Activated B cell treated with CpG ODN at 0.5 μM for 24 hours (primary cell): ENCODE measurements at regions not wholly inside any gene's neighbourhood (a gene's known extent, or its start where the extent isn't known, plus 50 kb on each side); places are given as distances from the start of the nearest gene placed in this dataset.

ENCODE experiments used
- ATAC-seq: fragments of 200-7000 bp; cut with Tn5 transposase; one replicate; pipeline ENCODE4 v1.10.0; 2021; ENCODE audit warnings: low read depth, mild to moderate bottlenecking, moderate library complexity
- CTCF ChIA-PET: fragments of 350-600 bp; sonication (Branson Sonifier 250); formaldehyde crosslinking; loops from one replicate; lab custom pipeline; 2021; ENCODE audit warnings: antibody characterized with exemption; lab: Charles Lee
- POLR2A ChIA-PET: fragments of 350-600 bp; sonication (Branson Sonifier 250); formaldehyde crosslinking; loops from one replicate; lab custom pipeline; 2021; ENCODE audit warnings: antibody characterized with exemption; lab: Charles Lee
- DNase-seq: peaks from one replicate; pipeline ENCODE4 v3.0.0; 2022
- H3K27ac Mint-ChIP-seq: one replicate; pipeline ENCODE4 v1.8.0; 2020; ENCODE audit warnings: mixed read lengths
- H3K27me3 Mint-ChIP-seq: one replicate; pipeline ENCODE4 v1.8.0; 2021; ENCODE audit warnings: mixed read lengths
- H3K36me3 Mint-ChIP-seq: one replicate; pipeline ENCODE4 v1.8.0; 2021; ENCODE audit warnings: low read depth, mixed read lengths
- H3K4me1 Mint-ChIP-seq: one replicate; pipeline ENCODE4 v1.8.0; 2021; ENCODE audit warnings: mixed read lengths
- H3K4me3 Mint-ChIP-seq: one replicate; pipeline ENCODE4 v1.8.0; 2020; ENCODE audit warnings: mild to moderate bottlenecking, mixed read lengths
- H3K9me3 Mint-ChIP-seq: one replicate; pipeline ENCODE4 v1.8.0; 2020; ENCODE audit warnings: mixed read lengths
- intact Hi-C: fragments of 100-400 bp; cut with micrococcal nuclease; formaldehyde crosslinking; loops from one replicate; pipeline ENCODE4 v1.15.1; 2024
- TF ChIP-seq, protein P1 (sequence below): fragments of 200-600 bp; IDR thresholded peaks from one replicate; pipeline ENCODE4 v1.8.0; 2022; ENCODE audit warnings: antibody characterized with exemption, mild to moderate bottlenecking

- POLR2A ChIA-PET: no interaction called here
- no peak overlapping the region for H3K27ac Mint-ChIP-seq
- ATAC-seq (no peak), DNase-seq (no peak)
- H3K36me3 Mint-ChIP-seq: no peaks in the 10 kb centered on the region
- intact Hi-C loops: no loop called here
- H3K9me3 Mint-ChIP-seq: peaks cover 3% of the 10 kb centered on the region
- no peaks in the 10 kb centered on the region for H3K4me1 Mint-ChIP-seq
- TF ChIP-seq, protein P1, sequence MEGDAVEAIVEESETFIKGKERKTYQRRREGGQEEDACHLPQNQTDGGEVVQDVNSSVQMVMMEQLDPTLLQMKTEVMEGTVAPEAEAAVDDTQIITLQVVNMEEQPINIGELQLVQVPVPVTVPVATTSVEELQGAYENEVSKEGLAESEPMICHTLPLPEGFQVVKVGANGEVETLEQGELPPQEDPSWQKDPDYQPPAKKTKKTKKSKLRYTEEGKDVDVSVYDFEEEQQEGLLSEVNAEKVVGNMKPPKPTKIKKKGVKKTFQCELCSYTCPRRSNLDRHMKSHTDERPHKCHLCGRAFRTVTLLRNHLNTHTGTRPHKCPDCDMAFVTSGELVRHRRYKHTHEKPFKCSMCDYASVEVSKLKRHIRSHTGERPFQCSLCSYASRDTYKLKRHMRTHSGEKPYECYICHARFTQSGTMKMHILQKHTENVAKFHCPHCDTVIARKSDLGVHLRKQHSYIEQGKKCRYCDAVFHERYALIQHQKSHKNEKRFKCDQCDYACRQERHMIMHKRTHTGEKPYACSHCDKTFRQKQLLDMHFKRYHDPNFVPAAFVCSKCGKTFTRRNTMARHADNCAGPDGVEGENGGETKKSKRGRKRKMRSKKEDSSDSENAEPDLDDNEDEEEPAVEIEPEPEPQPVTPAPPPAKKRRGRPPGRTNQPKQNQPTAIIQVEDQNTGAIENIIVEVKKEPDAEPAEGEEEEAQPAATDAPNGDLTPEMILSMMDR: no peak
- CTCF ChIA-PET: no interaction called here
- no peaks in the 10 kb centered on the region for H3K27me3 Mint-ChIP-seq
- no peak overlapping the region for H3K4me3 Mint-ChIP-seq
Observed at GRCh38 chr7:115522174-115522573, 508.4 kb downstream of the TFEC start.

GRCh38 chr7:115516341-115516740 lies 514.2 kb downstream of the TFEC start:
- no peak overlapping the region for H3K4me3 Mint-ChIP-seq
- intact Hi-C loops: no loop called here
- POLR2A ChIA-PET: no interaction called here
- H3K9me3 Mint-ChIP-seq: no peaks in the 10 kb centered on the region
- CTCF ChIA-PET: no interaction called here
- no peak for DNase-seq
- TF ChIP-seq, protein P1: no peak
- ATAC-seq: no peak
- no peaks in the 10 kb centered on the region for H3K36me3 Mint-ChIP-seq
- H3K4me1 Mint-ChIP-seq: no peaks in the 10 kb centered on the region
- no peaks in the 10 kb centered on the region for H3K27me3 Mint-ChIP-seq
- no peak overlapping the region for H3K27ac Mint-ChIP-seq

DNA sequence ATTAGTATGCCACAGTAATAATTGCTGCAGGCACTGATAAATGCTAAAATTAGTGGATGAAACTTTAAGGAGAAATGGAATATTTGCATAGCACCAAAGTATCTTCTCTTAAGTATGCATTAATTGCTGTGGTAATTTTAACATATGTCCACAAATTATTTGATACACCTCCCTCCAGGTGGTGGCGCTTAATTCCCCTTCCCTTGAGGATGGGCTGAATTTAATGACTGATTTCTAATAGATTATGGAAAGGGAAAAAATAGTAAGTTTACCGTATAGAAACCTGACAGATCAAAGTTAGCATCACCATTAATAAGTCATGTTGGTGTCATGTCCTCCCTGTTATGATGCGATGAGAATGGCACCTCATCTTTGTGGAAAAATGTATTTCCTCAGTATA lies 519.2 kb downstream of the TFEC start:
- no peak for DNase-seq
- CTCF ChIA-PET: no interaction called here
- POLR2A ChIA-PET: no interaction called here
- H3K36me3 Mint-ChIP-seq: no peaks in the 10 kb centered on the region
- no peak for ATAC-seq
- H3K4me3 Mint-ChIP-seq: no peak overlapping the region
- no peak overlapping the region for H3K27ac Mint-ChIP-seq
- H3K27me3 Mint-ChIP-seq: peaks cover 4% of the 10 kb centered on the region
- no peaks in the 10 kb centered on the region for H3K4me1 Mint-ChIP-seq
- H3K9me3 Mint-ChIP-seq: no peaks in the 10 kb centered on the region
- intact Hi-C loops: no loop called here
- TF ChIP-seq, protein P1: no peak

GRCh38 chr7:115505136-115505535 lies 525.4 kb downstream of the TFEC start:
- Mint-ChIP-seq H3K27me3 (peaks cover 4% of the 10 kb centered on the region), H3K4me3 (no peak overlapping the region), H3K36me3 (no peaks in the 10 kb centered on the region), H3K9me3 (no peaks in the 10 kb centered on the region), H3K27ac (no peak overlapping the region), H3K4me1 (no peaks in the 10 kb centered on the region)
- ChIA-PET POLR2A (interaction anchor here (0.6 kb wide), 1 partner anchor 92 kb away, joined by 3 read pairs; no protein-coding TSS in a partner anchor), CTCF (no interaction called here)
- intact Hi-C loops: no loop called here
- TF ChIP-seq, protein P1: no peak
- no peak for DNase-seq
- ATAC-seq: no peak

DNA sequence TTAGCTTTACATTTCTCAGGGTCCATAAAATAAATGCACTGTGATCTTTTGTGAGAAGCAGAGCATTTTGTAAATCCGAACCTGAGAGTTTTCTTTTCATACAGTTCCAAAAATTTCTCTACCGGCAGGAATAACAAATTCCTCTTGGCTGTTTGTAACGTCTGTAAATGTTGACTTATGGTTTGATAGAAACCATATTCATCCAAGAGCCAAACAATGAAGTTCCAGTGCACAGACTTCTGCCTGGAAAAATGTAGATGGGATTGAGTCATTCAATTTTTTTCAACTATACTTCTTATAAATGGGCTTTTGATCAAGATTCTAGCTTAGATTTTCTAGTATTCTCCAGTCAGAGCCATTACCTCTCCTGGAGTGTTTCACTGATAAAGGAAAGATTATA lies 530.6 kb downstream of the TFEC start:
- ChIA-PET CTCF (no interaction called here), POLR2A (no interaction called here)
- no peaks in the 10 kb centered on the region for H3K27me3 Mint-ChIP-seq
- H3K9me3 Mint-ChIP-seq: no peaks in the 10 kb centered on the region
- TF ChIP-seq, protein P1: no peak
- intact Hi-C loops: no loop called here
- DNase-seq (no peak), ATAC-seq (no peak)
- no peak overlapping the region for H3K4me3 Mint-ChIP-seq
- no peak overlapping the region for H3K27ac Mint-ChIP-seq
- H3K4me1 Mint-ChIP-seq: peaks cover 2% of the 10 kb centered on the region
- H3K36me3 Mint-ChIP-seq: no peaks in the 10 kb centered on the region
